Chondrocyte (in vitro differentiated cells): ENCODE measurements at regions not wholly inside any gene's neighbourhood (a gene's known extent, or its start where the extent isn't known, plus 50 kb on each side); places are given as distances from the start of the nearest gene placed in this dataset.

ENCODE experiments used
- DNase-seq: peaks from one replicate; pipeline ENCODE4 v3.0.0; 2021; ENCODE audit warnings: mixed read lengths, low spot score
- H3K27ac Mint-ChIP-seq: one replicate; pipeline ENCODE4 v1.8.0; 2021; ENCODE audit warnings: mild to moderate bottlenecking, moderate library complexity, mixed read lengths; ENCODE audit not compliant: unreplicated experiment
- H3K27me3 Mint-ChIP-seq: 2 replicates; pipeline ENCODE4 v1.8.0; 2021; ENCODE audit warnings: low read depth, mixed read lengths
- H3K36me3 Mint-ChIP-seq: 2 replicates; pipeline ENCODE4 v1.8.0; 2021; ENCODE audit warnings: low read depth, mixed read lengths
- H3K4me1 Mint-ChIP-seq: 2 replicates; pipeline ENCODE4 v1.8.0; 2021; ENCODE audit warnings: low read depth, mild to moderate bottlenecking, mixed read lengths
- H3K4me3 Mint-ChIP-seq: one replicate; pipeline ENCODE4 v1.8.0; 2021; ENCODE audit warnings: mild to moderate bottlenecking, moderate library complexity, mixed read lengths; ENCODE audit not compliant: unreplicated experiment
- H3K9me3 Mint-ChIP-seq: 2 replicates; pipeline ENCODE4 v1.8.0; 2021; ENCODE audit warnings: low read depth, mixed read lengths
- CTCF ChIP-seq: fragments of 200-600 bp; sonication (generic); IDR thresholded peaks from 2 replicates; pipeline ENCODE4 v1.5.0; 2021; ENCODE audit warnings: antibody characterized with exemption, mild to moderate bottlenecking, moderate library complexity

- TF ChIP-seq CTCF: no peak
- H3K4me3 Mint-ChIP-seq: no peak overlapping the region
- DNase-seq: no peak
- H3K27ac Mint-ChIP-seq: no peak overlapping the region
- H3K27me3 Mint-ChIP-seq: no peaks in the 10 kb centered on the region
- peaks cover 9% of the 10 kb centered on the region for H3K36me3 Mint-ChIP-seq
- H3K9me3 Mint-ChIP-seq: peaks cover 13% of the 10 kb centered on the region
- H3K4me1 Mint-ChIP-seq: no peaks in the 10 kb centered on the region
These were observed 1506.0 kb downstream of the PCDH7 start for GRCh38 chr4:32226204-32226603.

- no peaks in the 10 kb centered on the region for H3K27me3 Mint-ChIP-seq
- TF ChIP-seq CTCF: no peak
- H3K27ac Mint-ChIP-seq: no peak overlapping the region
- H3K4me3 Mint-ChIP-seq: no peak overlapping the region
- H3K36me3 Mint-ChIP-seq: peaks cover 9% of the 10 kb centered on the region
- DNase-seq: no peak
- peaks cover 13% of the 10 kb centered on the region for H3K9me3 Mint-ChIP-seq
- no peaks in the 10 kb centered on the region for H3K4me1 Mint-ChIP-seq
These were observed 1506.6 kb downstream of the PCDH7 start for GRCh38 chr4:32226733-32227132.

GRCh38 chr4:32243926-32244325 lies 1523.8 kb downstream of the PCDH7 start:
- no peak for DNase-seq
- no peak overlapping the region for H3K27ac Mint-ChIP-seq
- no peaks in the 10 kb centered on the region for H3K36me3 Mint-ChIP-seq
- H3K4me1 Mint-ChIP-seq: no peaks in the 10 kb centered on the region
- H3K27me3 Mint-ChIP-seq: no peaks in the 10 kb centered on the region
- no peak for TF ChIP-seq CTCF
- H3K9me3 Mint-ChIP-seq: no peaks in the 10 kb centered on the region
- H3K4me3 Mint-ChIP-seq: no peak overlapping the region

- Mint-ChIP-seq H3K4me3 (no peak overlapping the region), H3K27me3 (no peaks in the 10 kb centered on the region), H3K27ac (no peak overlapping the region), H3K4me1 (no peaks in the 10 kb centered on the region), H3K9me3 (no peaks in the 10 kb centered on the region), H3K36me3 (no peaks in the 10 kb centered on the region)
- DNase-seq: no peak
- no peak for TF ChIP-seq CTCF
These were observed 1528.9 kb downstream of the PCDH7 start for GRCh38 chr4:32249040-32249439.

- Mint-ChIP-seq H3K27me3 (no peaks in the 10 kb centered on the region), H3K4me1 (no peaks in the 10 kb centered on the region), H3K4me3 (no peak overlapping the region), H3K27ac (no peak overlapping the region), H3K9me3 (no peaks in the 10 kb centered on the region), H3K36me3 (no peaks in the 10 kb centered on the region)
- no peak for TF ChIP-seq CTCF
- DNase-seq: no peak
These were observed 1531.0 kb downstream of the PCDH7 start for GRCh38 chr4:32251126-32251525.
